B cell (primary cell): ENCODE measurements at regions not wholly inside any gene's neighbourhood (a gene's known extent, or its start where the extent isn't known, plus 50 kb on each side); places are given as distances from the start of the nearest gene placed in this dataset.

ENCODE experiments used
- EZH2 ChIP-seq: IDR thresholded peaks from 2 replicates; pipeline ENCODE4 v1.6.1; 2012; ENCODE audit warnings: borderline replicate concordance, low read depth, mild to moderate bottlenecking, moderate library complexity, low read length; ENCODE audit not compliant: insufficient read depth, poor library complexity, severe bottlenecking
- TF ChIP-seq, protein P1 (sequence below): fragments of 200-600 bp; IDR thresholded peaks from one replicate; pipeline ENCODE4 v1.8.0; 2022; ENCODE audit warnings: antibody characterized with exemption, mild to moderate bottlenecking

DNA sequence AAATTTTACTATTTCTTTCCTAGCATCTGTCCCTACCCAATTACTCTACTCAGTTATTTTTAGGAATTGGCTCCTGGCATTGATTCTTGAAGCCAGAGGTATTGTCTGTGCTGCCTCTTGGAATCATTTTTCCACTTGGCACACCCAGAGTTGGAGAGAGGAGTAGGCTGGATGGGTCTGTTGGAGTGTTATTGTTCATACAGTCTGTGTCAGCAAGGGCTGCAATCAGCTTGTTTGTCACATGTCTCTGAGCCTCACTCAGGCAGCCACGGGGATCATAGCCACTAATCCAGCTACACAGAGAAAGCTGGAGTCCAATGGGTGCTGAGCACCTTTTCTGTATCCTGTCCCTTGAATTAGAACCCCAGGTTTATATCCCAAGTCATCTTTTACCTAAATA lies 176.0 kb upstream of the DYRK2 start:
- TF ChIP-seq, protein P1, sequence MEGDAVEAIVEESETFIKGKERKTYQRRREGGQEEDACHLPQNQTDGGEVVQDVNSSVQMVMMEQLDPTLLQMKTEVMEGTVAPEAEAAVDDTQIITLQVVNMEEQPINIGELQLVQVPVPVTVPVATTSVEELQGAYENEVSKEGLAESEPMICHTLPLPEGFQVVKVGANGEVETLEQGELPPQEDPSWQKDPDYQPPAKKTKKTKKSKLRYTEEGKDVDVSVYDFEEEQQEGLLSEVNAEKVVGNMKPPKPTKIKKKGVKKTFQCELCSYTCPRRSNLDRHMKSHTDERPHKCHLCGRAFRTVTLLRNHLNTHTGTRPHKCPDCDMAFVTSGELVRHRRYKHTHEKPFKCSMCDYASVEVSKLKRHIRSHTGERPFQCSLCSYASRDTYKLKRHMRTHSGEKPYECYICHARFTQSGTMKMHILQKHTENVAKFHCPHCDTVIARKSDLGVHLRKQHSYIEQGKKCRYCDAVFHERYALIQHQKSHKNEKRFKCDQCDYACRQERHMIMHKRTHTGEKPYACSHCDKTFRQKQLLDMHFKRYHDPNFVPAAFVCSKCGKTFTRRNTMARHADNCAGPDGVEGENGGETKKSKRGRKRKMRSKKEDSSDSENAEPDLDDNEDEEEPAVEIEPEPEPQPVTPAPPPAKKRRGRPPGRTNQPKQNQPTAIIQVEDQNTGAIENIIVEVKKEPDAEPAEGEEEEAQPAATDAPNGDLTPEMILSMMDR: no peak
- TF ChIP-seq EZH2: no peak
